ENCODE measurements at regions not wholly inside any gene's neighbourhood (a gene's known extent, or its start where the extent isn't known, plus 50 kb on each side); places are given as distances from the start of the nearest gene placed in this dataset.
"Not testable (repeated sequence)": the region's sequence is repeated elsewhere in the genome, so short reads cannot be mapped to it uniquely, and the experiment has no call there.

DNA sequence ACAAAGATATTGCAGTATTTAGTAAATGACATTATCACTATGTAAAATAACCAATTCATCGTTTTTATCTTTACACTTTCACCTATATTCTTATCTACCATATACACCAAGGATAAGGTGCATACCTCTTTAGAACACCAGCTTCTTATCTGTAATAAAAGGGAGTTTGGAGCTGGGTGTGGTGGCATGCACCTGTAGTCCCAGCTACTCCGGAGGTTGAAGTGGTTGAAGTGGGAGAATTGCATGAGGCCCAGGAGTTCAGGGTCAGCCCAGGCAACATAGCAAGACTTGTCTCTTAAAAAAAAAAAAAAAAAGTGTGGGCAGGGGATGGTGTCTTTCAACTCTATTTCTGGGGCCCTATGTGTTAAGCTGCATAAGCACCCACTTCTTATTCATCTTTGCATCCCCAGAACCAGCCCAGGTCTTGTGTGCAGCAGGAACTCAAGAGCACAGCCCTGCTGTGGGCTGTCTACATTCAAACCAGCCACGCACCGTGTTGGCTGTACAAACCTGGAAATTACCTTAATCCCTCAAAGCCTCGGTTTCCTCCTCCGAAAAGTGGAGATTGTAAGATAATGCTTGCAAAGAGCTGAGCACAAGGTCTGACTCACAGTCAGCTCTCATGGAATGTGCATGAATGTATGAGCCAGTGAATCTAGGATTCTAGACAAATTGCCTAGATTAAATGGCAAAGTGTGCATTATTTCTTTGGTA lies 256.6 kb upstream of the FOXN3 start:
- TF ChIP-seq, protein P1, sequence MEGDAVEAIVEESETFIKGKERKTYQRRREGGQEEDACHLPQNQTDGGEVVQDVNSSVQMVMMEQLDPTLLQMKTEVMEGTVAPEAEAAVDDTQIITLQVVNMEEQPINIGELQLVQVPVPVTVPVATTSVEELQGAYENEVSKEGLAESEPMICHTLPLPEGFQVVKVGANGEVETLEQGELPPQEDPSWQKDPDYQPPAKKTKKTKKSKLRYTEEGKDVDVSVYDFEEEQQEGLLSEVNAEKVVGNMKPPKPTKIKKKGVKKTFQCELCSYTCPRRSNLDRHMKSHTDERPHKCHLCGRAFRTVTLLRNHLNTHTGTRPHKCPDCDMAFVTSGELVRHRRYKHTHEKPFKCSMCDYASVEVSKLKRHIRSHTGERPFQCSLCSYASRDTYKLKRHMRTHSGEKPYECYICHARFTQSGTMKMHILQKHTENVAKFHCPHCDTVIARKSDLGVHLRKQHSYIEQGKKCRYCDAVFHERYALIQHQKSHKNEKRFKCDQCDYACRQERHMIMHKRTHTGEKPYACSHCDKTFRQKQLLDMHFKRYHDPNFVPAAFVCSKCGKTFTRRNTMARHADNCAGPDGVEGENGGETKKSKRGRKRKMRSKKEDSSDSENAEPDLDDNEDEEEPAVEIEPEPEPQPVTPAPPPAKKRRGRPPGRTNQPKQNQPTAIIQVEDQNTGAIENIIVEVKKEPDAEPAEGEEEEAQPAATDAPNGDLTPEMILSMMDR (IDR thresholded peaks at IDR 0.05) = no peak
- DNase-seq (ENCODE audit: low spot score) = no peak
- ATAC-seq (ENCODE audit: low FRiP score) = peak; percentile 62

DNA sequence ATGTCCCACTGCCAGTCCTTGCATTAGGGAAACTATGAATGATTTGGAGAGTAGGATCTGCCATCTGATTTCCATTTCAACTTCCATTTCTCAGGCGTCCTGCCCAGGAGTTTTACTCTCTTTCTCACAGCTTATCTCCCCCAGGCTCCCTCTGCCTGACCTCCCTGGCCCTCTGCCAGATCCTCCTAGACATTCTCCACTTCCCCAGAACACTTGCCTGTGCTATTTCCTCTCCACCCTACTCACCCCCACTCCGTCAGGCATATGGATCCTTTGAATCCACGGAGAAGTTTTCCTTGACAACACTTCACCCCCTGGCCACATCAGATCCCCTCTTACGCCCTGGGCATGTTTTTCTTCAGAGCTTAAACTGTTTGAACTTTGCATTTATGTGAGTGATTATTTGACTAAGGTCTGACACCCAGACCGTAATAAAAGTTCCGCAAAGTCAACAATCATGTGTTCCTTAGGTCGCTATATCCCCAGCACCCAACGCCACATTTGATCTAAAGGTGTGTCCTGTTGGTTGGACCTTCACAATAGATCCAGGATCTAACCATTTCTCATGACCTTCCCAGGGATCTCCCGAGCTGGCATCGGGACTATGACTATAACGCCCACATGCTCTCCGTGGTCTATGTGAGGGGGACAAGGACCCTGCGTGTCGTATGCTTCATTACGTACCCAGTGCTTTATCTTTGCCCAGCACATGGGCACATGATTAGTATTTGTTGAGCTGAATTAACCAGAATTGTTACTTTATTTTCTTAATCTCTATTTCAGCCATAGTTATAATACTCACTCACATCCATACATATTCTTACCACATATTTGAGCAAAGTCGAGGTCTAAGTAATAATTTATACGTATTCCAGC lies 255.8 kb upstream of the FOXN3 start:
- ATAC-seq (ENCODE audit: low FRiP score) (no peak), DNase-seq (ENCODE audit: low spot score) (no peak)
- TF ChIP-seq, protein P1 (IDR thresholded peaks at IDR 0.05) = no peak

DNA sequence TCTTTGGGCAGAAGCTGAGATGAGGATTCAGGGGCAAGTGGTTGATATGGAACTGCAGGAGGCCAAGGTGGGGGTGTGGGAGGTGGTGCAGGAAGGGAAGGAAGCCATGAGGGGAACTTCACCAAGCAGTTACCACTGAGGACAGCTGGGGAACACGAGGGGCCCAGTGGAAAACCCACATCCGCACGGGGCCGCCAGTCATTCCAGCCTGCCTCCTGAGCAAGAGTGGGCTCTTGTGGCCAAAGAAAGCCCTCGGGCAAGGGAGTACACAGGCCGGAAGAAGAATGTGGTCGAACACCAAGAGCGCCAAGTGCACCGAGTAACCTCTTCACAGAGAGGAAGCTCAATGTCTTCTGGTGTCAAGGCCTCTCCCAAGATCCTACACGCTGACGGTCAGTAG lies 252.2 kb upstream of the FOXN3 start:
- DNase-seq (ENCODE audit: low spot score) (no peak), ATAC-seq (ENCODE audit: low FRiP score) (no peak)
- TF ChIP-seq, protein P1 (IDR thresholded peaks at IDR 0.05) = no peak

DNA sequence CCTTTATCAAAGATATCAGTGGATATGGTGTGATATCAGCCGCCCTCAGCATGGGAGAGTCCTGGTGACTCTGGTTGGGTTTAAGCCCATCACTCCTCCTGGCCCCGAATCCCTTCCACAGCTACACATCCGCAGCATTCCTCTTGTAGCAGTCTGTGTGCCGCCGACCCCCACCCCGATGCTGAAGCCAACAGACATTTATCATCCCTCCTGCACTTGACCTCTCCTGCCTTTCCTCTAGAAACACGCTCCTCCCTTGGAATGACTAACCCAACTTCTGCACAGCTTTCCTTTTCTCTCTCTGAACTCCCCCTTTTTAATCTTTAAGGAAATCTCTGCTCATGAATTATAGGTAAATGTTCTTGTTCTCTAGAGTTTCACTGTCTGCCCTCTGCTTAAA lies 250.9 kb upstream of the FOXN3 start:
- DNase-seq (ENCODE audit: low spot score) = no peak
- TF ChIP-seq, protein P1 (IDR thresholded peaks at IDR 0.05) = no peak
- no peak for ATAC-seq (ENCODE audit: low FRiP score)

DNA sequence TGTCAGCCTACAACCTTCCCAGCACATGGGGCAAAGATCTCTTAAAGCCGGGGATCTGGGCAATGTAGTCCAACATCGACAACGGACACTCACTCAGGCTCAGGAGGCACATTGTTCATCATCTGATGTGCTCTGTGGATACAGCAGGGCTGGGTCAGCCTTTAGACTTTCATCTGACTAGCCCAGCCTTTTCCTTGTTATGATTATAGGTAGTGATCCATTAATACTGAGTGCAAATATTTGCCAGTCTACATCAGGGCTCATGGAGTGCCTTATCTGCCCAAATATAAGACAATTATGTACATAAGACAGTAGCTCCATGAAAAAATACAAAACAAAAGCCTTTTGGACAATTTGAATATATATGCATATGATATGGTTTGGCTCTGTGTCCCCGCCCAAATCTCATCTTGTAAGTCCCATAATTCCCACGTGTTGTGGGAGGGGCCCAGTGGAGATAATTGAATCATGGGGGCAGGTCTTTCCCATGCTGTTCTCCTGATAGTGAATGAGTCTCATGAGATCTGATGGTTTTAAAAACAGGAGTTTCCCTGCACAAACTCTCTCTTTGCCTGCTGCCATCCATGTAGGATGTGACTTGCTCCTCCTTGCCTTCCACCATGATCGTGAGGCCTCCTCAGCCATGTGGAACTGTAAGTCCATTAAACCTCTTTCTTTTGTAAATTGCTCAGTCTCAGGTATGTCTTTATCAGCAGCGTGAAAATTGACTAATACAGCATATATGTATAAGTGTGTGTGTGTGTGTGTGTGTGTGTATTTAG lies 248.5 kb upstream of the FOXN3 start:
- DNase-seq (ENCODE audit: low spot score); ATAC-seq (ENCODE audit: low FRiP score): not testable (repeated sequence)

DNA sequence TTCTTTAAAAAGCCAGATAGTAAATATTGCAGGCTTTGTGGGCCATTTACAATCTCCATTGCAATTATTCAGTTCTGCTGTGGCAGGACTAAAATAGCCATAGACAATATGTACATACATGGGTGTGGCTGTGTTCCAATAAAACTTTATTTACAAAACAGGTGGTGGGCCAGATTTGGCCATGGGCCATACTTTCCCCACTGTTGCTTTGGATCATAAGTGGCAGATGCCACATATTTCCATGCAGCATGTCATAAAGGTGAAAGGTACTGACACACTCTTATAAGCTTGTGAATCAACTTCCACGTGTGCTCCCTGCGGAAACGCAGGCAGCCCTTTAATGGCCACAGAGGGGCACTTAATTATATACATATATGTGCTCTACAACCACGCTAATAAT lies 244.4 kb upstream of the FOXN3 start:
- DNase-seq (ENCODE audit: low spot score) (no peak), ATAC-seq (ENCODE audit: low FRiP score) (no peak)
- TF ChIP-seq, protein P1 (IDR thresholded peaks at IDR 0.05) = no peak

DNA sequence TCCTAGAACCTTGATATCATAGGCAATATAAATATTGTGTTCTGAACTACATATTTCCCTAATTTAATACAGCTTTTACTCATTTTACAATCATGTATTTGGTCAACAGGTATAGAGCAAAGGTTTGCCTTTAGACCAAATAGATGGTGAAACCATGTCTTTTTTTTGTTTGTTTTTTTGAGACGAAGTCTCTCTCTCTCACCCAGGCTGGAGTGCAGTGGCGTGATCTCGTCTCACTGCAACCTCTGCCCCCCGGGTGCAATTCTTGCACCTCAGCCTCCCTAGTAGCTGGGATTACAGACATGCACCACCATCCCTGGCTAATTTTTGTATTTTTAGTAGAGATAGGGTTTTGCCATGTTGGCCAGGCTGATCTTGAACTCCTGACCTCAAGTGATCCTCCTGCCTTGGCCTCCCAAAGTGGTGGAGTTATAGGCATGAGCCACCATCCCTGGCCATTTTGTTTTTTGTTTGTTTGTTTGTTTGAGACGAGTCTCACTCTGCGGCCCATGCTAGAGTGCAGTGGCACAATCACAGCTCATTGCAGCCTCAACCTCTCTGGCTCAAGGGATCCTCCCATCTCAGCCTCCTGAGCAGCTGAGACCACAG lies 243.7 kb upstream of the FOXN3 start:
- ATAC-seq (ENCODE audit: low FRiP score) = not testable (repeated sequence)

More for the DNA sequence above, 243.7 kb upstream of the FOXN3 start:
- not testable (repeated sequence) for DNase-seq (ENCODE audit: low spot score)
